Testis (tissue), 2 donors: ENCODE measurements at regions not wholly inside any gene's neighbourhood (a gene's known extent, or its start where the extent isn't known, plus 50 kb on each side); places are given as distances from the start of the nearest gene placed in this dataset.

Experiments used
- CTCF ChIP-seq, 3 experiments: fragments of 450-650 bp in 2 of 3; fragments of 200-600 bp in 1 of 3; sonication (generic) in 1 of 3; IDR thresholded peaks; one replicate each; pipeline ENCODE4 v1.5.1; 2016 to 2019; ENCODE audit warnings: antibody characterized with exemption in 3 of 3, mild to moderate bottlenecking in 2 of 3, moderate library complexity in 1 of 3
- POLR2A ChIP-seq: fragments of 450-650 bp; IDR thresholded peaks from one replicate; pipeline ENCODE4 v1.6.1; 2017; ENCODE audit warnings: antibody characterized with exemption, mild to moderate bottlenecking, moderate library complexity

GRCh38 chr6:86707545-86708120, 229.7 kb upstream of the HTR1E start:
- TF ChIP-seq CTCF (IDR thresholded peaks at IDR 0.05) = no peak
- TF ChIP-seq POLR2A = no peak
